ENCODE measurements at regions not wholly inside any gene's neighbourhood (a gene's known extent, or its start where the extent isn't known, plus 50 kb on each side); places are given as distances from the start of the nearest gene placed in this dataset.

- Histone ChIP-seq H3K4me3 (no peak overlapping the region), H3K36me3 (ENCODE audit: insufficient read depth in 1 of 2, low read depth in 1 of 2) (no peaks in the 10 kb centered on the region), H3K27ac (no peak overlapping the region), H3K27me3 (ENCODE audit: insufficient read depth in 3 of 3, low read length in 2 of 3) (peaks cover 0 to 9% (median 0%) of the 10 kb centered on the region in 3 donors), H3K4me1 (no peaks in the 10 kb centered on the region), H3K9me3 (no peaks in the 10 kb centered on the region)
- TF ChIP-seq CTCF (IDR thresholded peaks at IDR 0.05) = no peak
- WGBS, 3 donors = 9 to 20% (median 10%) methylated on average over 9 of the region's 9 CpGs
- intact Hi-C loops (cut with DNase I) = no loop called here
- no peak for DNase-seq
- ATAC-seq = no peak
Observed at GRCh38 chr2:104758199-104758620, 95.7 kb upstream of the POU3F3 start.

GRCh38 chr2:104762031-104762430 lies 91.9 kb upstream of the POU3F3 start:
- Histone ChIP-seq H3K36me3 (ENCODE audit: insufficient read depth in 1 of 2, low read depth in 1 of 2) (no peaks in the 10 kb centered on the region), H3K27ac (no peak overlapping the region), H3K9me3 (no peaks in the 10 kb centered on the region), H3K27me3 (ENCODE audit: insufficient read depth in 3 of 3, low read length in 2 of 3) (peaks cover 0 to 6% (median 0%) of the 10 kb centered on the region in 3 donors), H3K4me3 (no peak overlapping the region), H3K4me1 (no peaks in the 10 kb centered on the region)
- no peak for DNase-seq
- TF ChIP-seq CTCF (IDR thresholded peaks at IDR 0.05) = no peak
- 80 to 84% (median 82%) methylated on average over 8 of the region's 8 CpGs for WGBS, 3 donors
- intact Hi-C loops (cut with DNase I) = no loop called here
- no peak for ATAC-seq

GRCh38 chr2:104766683-104767082 lies 87.2 kb upstream of the POU3F3 start:
- H3K4me1 ChIP-seq = no peaks in the 10 kb centered on the region
- DNase-seq (no peak), ATAC-seq (no peak)
- 44 to 48% (median 46%) methylated on average over 10 of the region's 10 CpGs for WGBS, 3 donors
- intact Hi-C loops (cut with DNase I) = no loop called here
- no peaks in the 10 kb centered on the region for H3K27me3 ChIP-seq (ENCODE audit: insufficient read depth in 3 of 3, low read length in 2 of 3)
- TF ChIP-seq CTCF (IDR thresholded peaks at IDR 0.05) = no peak
- no peaks in the 10 kb centered on the region for H3K9me3 ChIP-seq
- no peak overlapping the region for H3K27ac ChIP-seq
- H3K4me3 ChIP-seq = no peak overlapping the region
- no peaks in the 10 kb centered on the region for H3K36me3 ChIP-seq (ENCODE audit: insufficient read depth in 1 of 2, low read depth in 1 of 2)

- TF ChIP-seq CTCF (IDR thresholded peaks at IDR 0.05) = no peak
- H3K27me3 ChIP-seq (ENCODE audit: insufficient read depth in 3 of 3, low read length in 2 of 3) = peaks cover 0 to under 1% (median 0%) of the 10 kb centered on the region in 3 donors
- intact Hi-C loops (cut with DNase I) = no loop called here
- 53 to 64% (median 56%) methylated on average over 3 of the region's 3 CpGs for WGBS, 3 donors
- no peaks in the 10 kb centered on the region for H3K36me3 ChIP-seq (ENCODE audit: insufficient read depth in 1 of 2, low read depth in 1 of 2)
- ATAC-seq = no peak
- no peak for DNase-seq
- no peak overlapping the region for H3K27ac ChIP-seq
- H3K9me3 ChIP-seq = no peaks in the 10 kb centered on the region
- no peak overlapping the region for H3K4me3 ChIP-seq
- H3K4me1 ChIP-seq = no peaks in the 10 kb centered on the region
Observed at GRCh38 chr2:104768694-104769093, 85.2 kb upstream of the POU3F3 start.

GRCh38 chr2:104769096-104769495 lies 84.8 kb upstream of the POU3F3 start:
- TF ChIP-seq CTCF (IDR thresholded peaks at IDR 0.05) = no peak
- Histone ChIP-seq H3K27me3 (ENCODE audit: insufficient read depth in 3 of 3, low read length in 2 of 3) (peaks cover 0 to 2% (median 0%) of the 10 kb centered on the region in 3 donors), H3K36me3 (ENCODE audit: insufficient read depth in 1 of 2, low read depth in 1 of 2) (no peaks in the 10 kb centered on the region), H3K27ac (no peak overlapping the region), H3K4me1 (no peaks in the 10 kb centered on the region), H3K9me3 (no peaks in the 10 kb centered on the region), H3K4me3 (no peak overlapping the region)
- intact Hi-C loops (cut with DNase I) = no loop called here
- DNase-seq = no peak
- no peak for ATAC-seq
- 89 to 95% (median 92%) methylated on average over 1 of the region's 1 CpG for WGBS, 3 donors

Data from psoas muscle (tissue), 7 donors.